GM12878 (cell line): ENCODE measurements at regions not wholly inside any gene's neighbourhood (a gene's known extent, or its start where the extent isn't known, plus 50 kb on each side); places are given as distances from the start of the nearest gene placed in this dataset.

Source experiments
- CBFB ChIP-seq: IDR thresholded peaks from 2 replicates; pipeline ENCODE4 v1.6.1; 2016; ENCODE audit warnings: antibody characterized with exemption, low read depth
- CREB1 ChIP-seq: IDR thresholded peaks from 2 replicates; pipeline ENCODE4 v1.6.1; 2012; ENCODE audit warnings: low read depth, mild to moderate bottlenecking, inconsistent platforms
- JUNB ChIP-seq: IDR thresholded peaks from 2 replicates; pipeline ENCODE4 v1.6.1; 2016; ENCODE audit warnings: antibody characterized with exemption, mild to moderate bottlenecking
- LARP7 ChIP-seq: fragments of 450-650 bp; IDR thresholded peaks from 2 replicates; pipeline ENCODE4 v1.6.1; 2017; ENCODE audit warnings: mild to moderate bottlenecking
- PML ChIP-seq: IDR thresholded peaks from 2 replicates; pipeline ENCODE4 v1.6.1; 2012; ENCODE audit warnings: low read length, inconsistent platforms
- POLR2AphosphoS2 ChIP-seq: IDR thresholded peaks from 2 replicates; pipeline ENCODE4 v1.6.1; 2011; ENCODE audit warnings: low read depth, mild to moderate bottlenecking, low read length, improper control_type of control experiment, moderate library complexity
- RAD21 ChIP-seq: IDR thresholded peaks from 2 replicates; pipeline ENCODE4 v1.6.1; 2011; ENCODE audit warnings: mild to moderate bottlenecking, low read depth, low read length, moderate library complexity; ENCODE audit not compliant: insufficient read depth
- SPI1 ChIP-seq: IDR thresholded peaks from 2 replicates; pipeline ENCODE4 v1.6.1; 2011; ENCODE audit warnings: low read depth, mild to moderate bottlenecking, low read length, moderate library complexity, borderline replicate concordance; ENCODE audit not compliant: insufficient read depth
- TAF1 ChIP-seq: IDR thresholded peaks from 2 replicates; pipeline ENCODE4 v1.6.1; 2011; ENCODE audit warnings: mild to moderate bottlenecking, low read depth, low read length, borderline replicate concordance
- TF ChIP-seq, protein P1 (sequence below): fragments of 450-650 bp; IDR thresholded peaks from 2 replicates; pipeline ENCODE4 v1.6.1; 2014; ENCODE audit warnings: mild to moderate bottlenecking
- TF ChIP-seq, protein P2 (sequence below), 3 experiments: IDR thresholded peaks in 2 of 3; conservative IDR thresholded peaks in 1 of 3; 2 replicates each; pipeline ENCODE4 v1.5.1; 2011; ENCODE audit warnings: low read depth in 3 of 3, low read length in 3 of 3, mild to moderate bottlenecking in 3 of 3, control low read depth in 2 of 3, moderate library complexity in 2 of 3, inconsistent platforms in 1 of 3, mixed read lengths in 1 of 3; ENCODE audit not compliant: control insufficient read depth in 2 of 3, insufficient read depth in 1 of 3; ENCODE audit errors: extremely low read depth in 1 of 3
- TF ChIP-seq, protein P3 (sequence below): fragments of 450-650 bp; conservative IDR thresholded peaks from 2 replicates; pipeline ENCODE4 v1.6.1; 2017; ENCODE audit warnings: mild to moderate bottlenecking, moderate library complexity

DNA sequence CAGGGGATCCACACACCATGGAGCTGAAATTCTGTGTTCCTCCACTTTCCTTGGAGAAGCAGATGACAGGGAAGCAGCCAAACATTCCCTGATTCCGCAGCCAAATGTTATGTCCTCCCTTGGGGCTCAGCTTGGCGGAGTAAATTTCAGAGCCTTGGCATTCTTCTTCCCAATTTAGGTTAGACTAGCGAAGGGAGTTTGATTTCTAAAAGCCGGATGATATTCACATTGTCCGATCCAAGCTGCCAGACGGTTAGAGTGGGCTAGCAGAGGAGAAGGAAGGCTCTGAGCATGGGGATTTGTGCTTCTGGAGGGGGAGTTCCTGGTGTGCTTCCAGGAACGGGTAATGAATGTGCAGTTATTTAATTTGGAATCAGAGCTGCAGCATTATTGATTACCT, 380.4 kb upstream of the EEF2KMT start:
- TF ChIP-seq, protein P1, sequence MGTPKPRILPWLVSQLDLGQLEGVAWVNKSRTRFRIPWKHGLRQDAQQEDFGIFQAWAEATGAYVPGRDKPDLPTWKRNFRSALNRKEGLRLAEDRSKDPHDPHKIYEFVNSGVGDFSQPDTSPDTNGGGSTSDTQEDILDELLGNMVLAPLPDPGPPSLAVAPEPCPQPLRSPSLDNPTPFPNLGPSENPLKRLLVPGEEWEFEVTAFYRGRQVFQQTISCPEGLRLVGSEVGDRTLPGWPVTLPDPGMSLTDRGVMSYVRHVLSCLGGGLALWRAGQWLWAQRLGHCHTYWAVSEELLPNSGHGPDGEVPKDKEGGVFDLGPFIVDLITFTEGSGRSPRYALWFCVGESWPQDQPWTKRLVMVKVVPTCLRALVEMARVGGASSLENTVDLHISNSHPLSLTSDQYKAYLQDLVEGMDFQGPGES = no peak
- TF ChIP-seq, protein P2, sequence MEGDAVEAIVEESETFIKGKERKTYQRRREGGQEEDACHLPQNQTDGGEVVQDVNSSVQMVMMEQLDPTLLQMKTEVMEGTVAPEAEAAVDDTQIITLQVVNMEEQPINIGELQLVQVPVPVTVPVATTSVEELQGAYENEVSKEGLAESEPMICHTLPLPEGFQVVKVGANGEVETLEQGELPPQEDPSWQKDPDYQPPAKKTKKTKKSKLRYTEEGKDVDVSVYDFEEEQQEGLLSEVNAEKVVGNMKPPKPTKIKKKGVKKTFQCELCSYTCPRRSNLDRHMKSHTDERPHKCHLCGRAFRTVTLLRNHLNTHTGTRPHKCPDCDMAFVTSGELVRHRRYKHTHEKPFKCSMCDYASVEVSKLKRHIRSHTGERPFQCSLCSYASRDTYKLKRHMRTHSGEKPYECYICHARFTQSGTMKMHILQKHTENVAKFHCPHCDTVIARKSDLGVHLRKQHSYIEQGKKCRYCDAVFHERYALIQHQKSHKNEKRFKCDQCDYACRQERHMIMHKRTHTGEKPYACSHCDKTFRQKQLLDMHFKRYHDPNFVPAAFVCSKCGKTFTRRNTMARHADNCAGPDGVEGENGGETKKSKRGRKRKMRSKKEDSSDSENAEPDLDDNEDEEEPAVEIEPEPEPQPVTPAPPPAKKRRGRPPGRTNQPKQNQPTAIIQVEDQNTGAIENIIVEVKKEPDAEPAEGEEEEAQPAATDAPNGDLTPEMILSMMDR (IDR thresholded peaks at IDR 0.05 in 2 of 3, conservative IDR thresholded peaks at IDR 0.05 in 1 of 3; ENCODE audit: control insufficient read depth in 2 of 3, extremely low read depth in 1 of 3, insufficient read depth in 1 of 3, low read depth in 3 of 3, low read length in 3 of 3) = no peak
- TF ChIP-seq SPI1 (no peak), TAF1 (no peak), JUNB (no peak), CREB1 (no peak), LARP7 (no peak), POLR2AphosphoS2 (no peak), RAD21 (no peak), CBFB (no peak), PML (no peak)
- TF ChIP-seq, protein P3, sequence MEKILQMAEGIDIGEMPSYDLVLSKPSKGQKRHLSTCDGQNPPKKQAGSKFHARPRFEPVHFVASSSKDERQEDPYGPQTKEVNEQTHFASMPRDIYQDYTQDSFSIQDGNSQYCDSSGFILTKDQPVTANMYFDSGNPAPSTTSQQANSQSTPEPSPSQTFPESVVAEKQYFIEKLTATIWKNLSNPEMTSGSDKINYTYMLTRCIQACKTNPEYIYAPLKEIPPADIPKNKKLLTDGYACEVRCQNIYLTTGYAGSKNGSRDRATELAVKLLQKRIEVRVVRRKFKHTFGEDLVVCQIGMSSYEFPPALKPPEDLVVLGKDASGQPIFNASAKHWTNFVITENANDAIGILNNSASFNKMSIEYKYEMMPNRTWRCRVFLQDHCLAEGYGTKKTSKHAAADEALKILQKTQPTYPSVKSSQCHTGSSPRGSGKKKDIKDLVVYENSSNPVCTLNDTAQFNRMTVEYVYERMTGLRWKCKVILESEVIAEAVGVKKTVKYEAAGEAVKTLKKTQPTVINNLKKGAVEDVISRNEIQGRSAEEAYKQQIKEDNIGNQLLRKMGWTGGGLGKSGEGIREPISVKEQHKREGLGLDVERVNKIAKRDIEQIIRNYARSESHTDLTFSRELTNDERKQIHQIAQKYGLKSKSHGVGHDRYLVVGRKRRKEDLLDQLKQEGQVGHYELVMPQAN = no peak
